GM23338 (cell line): ENCODE measurements at regions not wholly inside any gene's neighbourhood (a gene's known extent, or its start where the extent isn't known, plus 50 kb on each side); places are given as distances from the start of the nearest gene placed in this dataset.

Experiments
- ATAC-seq: fragments of 200-7000 bp; cut with Tn5 transposase; 3 replicates; pipeline ENCODE4 v1.9.1; 2020
- DNase-seq: peaks from one replicate; pipeline ENCODE4 v3.0.0-alpha.2; 2015; ENCODE audit warnings: low spot score
- H2AFZ ChIP-seq: fragments of 200-600 bp; sonication (generic); 2 replicates; pipeline ENCODE4 v1.8.0; 2016; ENCODE audit warnings: antibody characterized with exemption, mild to moderate bottlenecking, moderate library complexity
- H3F3A ChIP-seq: fragments of 200-600 bp; sonication (generic); replicated peaks from 2 replicates; pipeline ENCODE4 v1.8.0; 2017; ENCODE audit warnings: antibody characterized with exemption, mixed run types, low read depth
- H3K27ac ChIP-seq: fragments of 200-600 bp; sonication (generic); 2 replicates; pipeline ENCODE4 v1.6.1; 2016; ENCODE audit warnings: low read depth
- H3K27me3 ChIP-seq: fragments of 200-600 bp; sonication (generic); 2 replicates; pipeline ENCODE4 v1.8.0; 2016; ENCODE audit warnings: mild to moderate bottlenecking, mixed run types, moderate library complexity; ENCODE audit not compliant: insufficient read depth
- H3K36me3 ChIP-seq: fragments of 200-600 bp; sonication (generic); 2 replicates; pipeline ENCODE4 v1.8.0; 2016; ENCODE audit warnings: mild to moderate bottlenecking; ENCODE audit not compliant: insufficient read depth
- H3K4me1 ChIP-seq: fragments of 200-600 bp; sonication (generic); 2 replicates; pipeline ENCODE4 v1.8.0; 2016; ENCODE audit warnings: mild to moderate bottlenecking, moderate library complexity; ENCODE audit not compliant: insufficient read depth
- H3K4me2 ChIP-seq: fragments of 200-600 bp; sonication (generic); 2 replicates; pipeline ENCODE4 v1.7.1; 2017; ENCODE audit warnings: mixed run types
- H3K4me3 ChIP-seq: fragments of 200-600 bp; sonication (generic); 2 replicates; pipeline ENCODE4 v1.6.1; 2016; ENCODE audit warnings: mixed run types
- H3K79me2 ChIP-seq: fragments of 200-600 bp; sonication (generic); replicated peaks from 2 replicates; pipeline ENCODE4 v1.8.0; 2017; ENCODE audit warnings: mild to moderate bottlenecking; ENCODE audit not compliant: insufficient read depth
- H3K9me2 ChIP-seq: fragments of 200-600 bp; sonication (generic); 2 replicates; pipeline ENCODE4 v1.8.0; 2017; ENCODE audit not compliant: insufficient read depth
- H4K20me1 ChIP-seq: fragments of 200-600 bp; sonication (generic); replicated peaks from 2 replicates; pipeline ENCODE4 v1.8.0; 2017; ENCODE audit warnings: mild to moderate bottlenecking; ENCODE audit not compliant: insufficient read depth
- H3K27ac Mint-ChIP-seq: 2 replicates; pipeline ENCODE4 v1.8.0; 2020; ENCODE audit warnings: inconsistent platforms, mild to moderate bottlenecking, moderate library complexity, mixed read lengths
- H3K27me3 Mint-ChIP-seq: 3 replicates; pipeline ENCODE4 v1.8.0; 2022; ENCODE audit warnings: low read depth, mild to moderate bottlenecking, moderate library complexity, mixed read lengths, inconsistent platforms; ENCODE audit not compliant: insufficient read depth, poor library complexity
- H3K36me3 Mint-ChIP-seq: 3 replicates; pipeline ENCODE4 v1.8.0; 2021; ENCODE audit warnings: low read depth, mild to moderate bottlenecking, inconsistent platforms, moderate library complexity, mixed read lengths
- H3K4me1 Mint-ChIP-seq: 3 replicates; pipeline ENCODE4 v1.8.0; 2020; ENCODE audit warnings: mild to moderate bottlenecking, inconsistent platforms, mixed read lengths
- H3K4me3 Mint-ChIP-seq: 3 replicates; pipeline ENCODE4 v1.8.0; 2021; ENCODE audit warnings: moderate library complexity, mild to moderate bottlenecking, inconsistent platforms, mixed read lengths
- H3K9me3 Mint-ChIP-seq: 3 replicates; pipeline ENCODE4 v1.8.0; 2020; ENCODE audit warnings: moderate library complexity, mild to moderate bottlenecking, inconsistent platforms, mixed read lengths
- CREB1 ChIP-seq: fragments of 250-450 bp; sonication (Bioruptor Pico); IDR thresholded peaks from 2 replicates; pipeline ENCODE4 v1.5.0; 2020; ENCODE audit warnings: low read depth, mild to moderate bottlenecking, moderate library complexity
- ETS1 ChIP-seq: IDR thresholded peaks from 2 replicates; pipeline ENCODE4 v1.6.1; 2016; ENCODE audit warnings: antibody characterized with exemption
- EZH2 ChIP-seq: fragments of 200-600 bp; sonication (generic); IDR thresholded peaks from one replicate; pipeline ENCODE4 v1.8.0; 2017; ENCODE audit warnings: antibody characterized with exemption, mild to moderate bottlenecking, low read depth; ENCODE audit not compliant: unreplicated experiment
- EZH2phosphoT487 ChIP-seq: fragments of 200-600 bp; sonication (generic); IDR thresholded peaks from one replicate; pipeline ENCODE4 v1.8.1; 2018; ENCODE audit warnings: antibody characterized with exemption; ENCODE audit not compliant: unreplicated experiment
- NANOG ChIP-seq: IDR thresholded peaks from 2 replicates; pipeline ENCODE4 v1.6.1; 2016; ENCODE audit warnings: antibody characterized with exemption, borderline replicate concordance
- POLR2AphosphoS5 ChIP-seq: IDR thresholded peaks from 2 replicates; pipeline ENCODE4 v1.6.1; 2016; ENCODE audit warnings: antibody characterized with exemption, low read depth
- STAT1 ChIP-seq: IDR thresholded peaks from one replicate; pipeline ENCODE4 v1.6.1; 2016; ENCODE audit warnings: antibody characterized with exemption; ENCODE audit not compliant: unreplicated experiment
- ZNF114 ChIP-seq: fragments of 250-450 bp; sonication (Bioruptor Pico); IDR thresholded peaks from 2 replicates; pipeline ENCODE4 v1.5.0; 2020; ENCODE audit warnings: mild to moderate bottlenecking, moderate library complexity
- ZNF331 ChIP-seq: fragments of 250-450 bp; sonication (Bioruptor Pico); IDR thresholded peaks from 2 replicates; pipeline ENCODE4 v1.5.0; 2020; ENCODE audit warnings: low read depth, mild to moderate bottlenecking, moderate library complexity
- ZNF462 ChIP-seq: fragments of 250-450 bp; sonication (Bioruptor Pico); IDR thresholded peaks from 2 replicates; pipeline ENCODE4 v1.5.0; 2020; ENCODE audit warnings: mild to moderate bottlenecking, moderate library complexity
- TF ChIP-seq, protein P1 (sequence below): IDR thresholded peaks from one replicate; pipeline ENCODE4 v1.6.1; 2018; ENCODE audit warnings: antibody characterized with exemption; ENCODE audit not compliant: unreplicated experiment

DNA sequence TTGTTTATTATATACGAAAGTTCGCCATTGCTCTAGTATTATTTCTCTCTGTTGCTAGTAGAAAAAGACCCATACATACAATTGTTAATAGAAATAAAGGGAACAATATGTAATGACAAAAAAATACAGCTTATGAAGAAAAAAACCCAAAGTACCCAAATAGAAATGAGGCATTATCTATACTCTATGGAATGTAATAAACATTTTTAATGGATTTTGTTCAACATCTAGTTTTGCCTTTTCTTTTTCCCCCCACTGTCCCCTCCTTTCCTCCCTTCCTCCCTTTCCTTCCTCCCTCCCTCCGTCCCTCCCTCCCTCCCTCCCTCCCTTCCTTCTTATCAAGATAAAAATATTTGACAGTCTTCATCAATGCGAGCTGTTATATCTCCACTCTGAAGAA, 81.5 kb upstream of the NEK7 start (continued):
- TF ChIP-seq ZNF462 (CRISPR knock-in tag) (no peak), STAT1 (no peak), CREB1 (no peak), ETS1 (no peak), POLR2AphosphoS5 (no peak)

DNA sequence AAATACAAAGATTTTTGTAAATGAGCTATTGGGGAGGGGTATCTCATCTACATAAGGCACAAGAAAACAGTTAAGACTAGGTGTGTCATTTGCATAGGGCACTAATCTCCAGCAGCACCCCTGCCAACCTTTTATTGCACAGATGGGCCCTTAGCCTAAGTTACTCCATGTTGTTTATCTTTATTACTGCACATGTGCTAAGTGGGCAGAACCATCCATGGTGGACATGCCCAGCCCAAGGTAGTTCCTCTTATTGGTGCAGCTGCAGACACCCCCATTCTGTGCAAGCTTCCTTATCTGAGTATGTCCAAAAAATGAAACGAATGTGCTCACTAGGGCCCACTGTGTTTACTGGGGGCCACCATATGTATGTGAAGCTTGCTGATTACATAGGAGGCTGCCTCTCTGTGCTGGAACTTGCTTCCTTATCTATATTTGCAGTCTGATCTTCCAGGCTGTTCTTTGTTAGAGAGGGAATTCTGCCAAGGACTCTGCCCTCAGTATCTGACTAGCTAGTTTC, 77.3 kb upstream of the NEK7 start:
- H3K27me3 Mint-ChIP-seq = peaks cover 2% of the 10 kb centered on the region
- no peak overlapping the region for H3K4me3 Mint-ChIP-seq
- H3F3A ChIP-seq = no peaks in the 10 kb centered on the region
- no peaks in the 10 kb centered on the region for H3K36me3 ChIP-seq
- H3K27me3 ChIP-seq = no peaks in the 10 kb centered on the region
- no peaks in the 10 kb centered on the region for H4K20me1 ChIP-seq
- no peaks in the 10 kb centered on the region for H3K9me2 ChIP-seq
- peaks cover 3% of the 10 kb centered on the region; the same call in 2 of the 3 replicates for H3K4me1 Mint-ChIP-seq
- H2AFZ ChIP-seq = no peak overlapping the region
- H3K4me3 ChIP-seq = no peak overlapping the region
- no peak for ATAC-seq
- no peak overlapping the region for H3K4me2 ChIP-seq
- DNase-seq = no peak
- H3K4me1 ChIP-seq = peaks cover 8% of the 10 kb centered on the region; the same call in 1 of the 2 replicates
- 0 out of 3 replicates have a peak, but pooled peaks cover 4% of the 10 kb centered on the region for H3K36me3 Mint-ChIP-seq
- no peak overlapping the region for H3K27ac ChIP-seq
- H3K79me2 ChIP-seq = no peaks in the 10 kb centered on the region
- no peak overlapping the region; the same call in 1 of the 2 replicates for H3K27ac Mint-ChIP-seq
- 0 out of 3 replicates have a peak, but pooled peaks cover 4% of the 10 kb centered on the region for H3K9me3 Mint-ChIP-seq
- TF ChIP-seq NANOG (no peak), ETS1 (no peak), EZH2phosphoT487 (no peak), STAT1 (no peak), ZNF114 (no peak), EZH2 (no peak), ZNF331 (CRISPR knock-in tag) (no peak)
- TF ChIP-seq, protein P1, sequence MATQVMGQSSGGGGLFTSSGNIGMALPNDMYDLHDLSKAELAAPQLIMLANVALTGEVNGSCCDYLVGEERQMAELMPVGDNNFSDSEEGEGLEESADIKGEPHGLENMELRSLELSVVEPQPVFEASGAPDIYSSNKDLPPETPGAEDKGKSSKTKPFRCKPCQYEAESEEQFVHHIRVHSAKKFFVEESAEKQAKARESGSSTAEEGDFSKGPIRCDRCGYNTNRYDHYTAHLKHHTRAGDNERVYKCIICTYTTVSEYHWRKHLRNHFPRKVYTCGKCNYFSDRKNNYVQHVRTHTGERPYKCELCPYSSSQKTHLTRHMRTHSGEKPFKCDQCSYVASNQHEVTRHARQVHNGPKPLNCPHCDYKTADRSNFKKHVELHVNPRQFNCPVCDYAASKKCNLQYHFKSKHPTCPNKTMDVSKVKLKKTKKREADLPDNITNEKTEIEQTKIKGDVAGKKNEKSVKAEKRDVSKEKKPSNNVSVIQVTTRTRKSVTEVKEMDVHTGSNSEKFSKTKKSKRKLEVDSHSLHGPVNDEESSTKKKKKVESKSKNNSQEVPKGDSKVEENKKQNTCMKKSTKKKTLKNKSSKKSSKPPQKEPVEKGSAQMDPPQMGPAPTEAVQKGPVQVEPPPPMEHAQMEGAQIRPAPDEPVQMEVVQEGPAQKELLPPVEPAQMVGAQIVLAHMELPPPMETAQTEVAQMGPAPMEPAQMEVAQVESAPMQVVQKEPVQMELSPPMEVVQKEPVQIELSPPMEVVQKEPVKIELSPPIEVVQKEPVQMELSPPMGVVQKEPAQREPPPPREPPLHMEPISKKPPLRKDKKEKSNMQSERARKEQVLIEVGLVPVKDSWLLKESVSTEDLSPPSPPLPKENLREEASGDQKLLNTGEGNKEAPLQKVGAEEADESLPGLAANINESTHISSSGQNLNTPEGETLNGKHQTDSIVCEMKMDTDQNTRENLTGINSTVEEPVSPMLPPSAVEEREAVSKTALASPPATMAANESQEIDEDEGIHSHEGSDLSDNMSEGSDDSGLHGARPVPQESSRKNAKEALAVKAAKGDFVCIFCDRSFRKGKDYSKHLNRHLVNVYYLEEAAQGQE = no peak
